ENCODE measurements at regions not wholly inside any gene's neighbourhood (a gene's known extent, or its start where the extent isn't known, plus 50 kb on each side); places are given as distances from the start of the nearest gene placed in this dataset.

DNA sequence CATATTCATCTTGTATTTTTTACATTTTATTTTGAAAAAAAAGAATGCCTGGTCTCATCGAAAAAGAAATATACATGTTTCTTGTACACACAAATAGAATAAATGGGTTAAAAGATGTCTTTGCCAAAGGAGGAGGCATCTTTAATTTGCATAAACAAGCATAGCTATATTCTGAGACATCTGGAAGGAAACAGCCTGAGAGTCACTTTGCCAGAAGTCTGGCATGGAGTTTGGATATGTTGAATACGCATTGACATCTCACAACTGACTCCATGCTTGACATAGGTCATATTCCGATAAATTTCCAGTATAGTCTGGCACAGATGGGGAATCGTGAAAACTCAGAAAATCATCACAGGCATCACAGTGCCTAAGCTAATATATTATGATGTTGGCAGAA, 1317.5 kb upstream of the CELF4 start:
- TF ChIP-seq, protein P1, sequence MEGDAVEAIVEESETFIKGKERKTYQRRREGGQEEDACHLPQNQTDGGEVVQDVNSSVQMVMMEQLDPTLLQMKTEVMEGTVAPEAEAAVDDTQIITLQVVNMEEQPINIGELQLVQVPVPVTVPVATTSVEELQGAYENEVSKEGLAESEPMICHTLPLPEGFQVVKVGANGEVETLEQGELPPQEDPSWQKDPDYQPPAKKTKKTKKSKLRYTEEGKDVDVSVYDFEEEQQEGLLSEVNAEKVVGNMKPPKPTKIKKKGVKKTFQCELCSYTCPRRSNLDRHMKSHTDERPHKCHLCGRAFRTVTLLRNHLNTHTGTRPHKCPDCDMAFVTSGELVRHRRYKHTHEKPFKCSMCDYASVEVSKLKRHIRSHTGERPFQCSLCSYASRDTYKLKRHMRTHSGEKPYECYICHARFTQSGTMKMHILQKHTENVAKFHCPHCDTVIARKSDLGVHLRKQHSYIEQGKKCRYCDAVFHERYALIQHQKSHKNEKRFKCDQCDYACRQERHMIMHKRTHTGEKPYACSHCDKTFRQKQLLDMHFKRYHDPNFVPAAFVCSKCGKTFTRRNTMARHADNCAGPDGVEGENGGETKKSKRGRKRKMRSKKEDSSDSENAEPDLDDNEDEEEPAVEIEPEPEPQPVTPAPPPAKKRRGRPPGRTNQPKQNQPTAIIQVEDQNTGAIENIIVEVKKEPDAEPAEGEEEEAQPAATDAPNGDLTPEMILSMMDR (IDR thresholded peaks at IDR 0.05; ENCODE audit: low read length) = no peak
- TF ChIP-seq EZH2 (IDR thresholded peaks at IDR 0.05; ENCODE audit: borderline replicate concordance, low read length) = no peak
